ENCODE measurements at regions not wholly inside any gene's neighbourhood (a gene's known extent, or its start where the extent isn't known, plus 50 kb on each side); places are given as distances from the start of the nearest gene placed in this dataset.
"Not testable (repeated sequence)": the region's sequence is repeated elsewhere in the genome, so short reads cannot be mapped to it uniquely, and the experiment has no call there.

GRCh38 chr5:9765419-9766140, 135.4 kb upstream of the TAS2R1 start:
- H3K27ac ChIP-seq (replicated peaks), result no peak overlapping the region
- H3K27me3 ChIP-seq (ENCODE audit: low read depth), result no peaks in the 10 kb centered on the region
- TF ChIP-seq, protein P1, sequence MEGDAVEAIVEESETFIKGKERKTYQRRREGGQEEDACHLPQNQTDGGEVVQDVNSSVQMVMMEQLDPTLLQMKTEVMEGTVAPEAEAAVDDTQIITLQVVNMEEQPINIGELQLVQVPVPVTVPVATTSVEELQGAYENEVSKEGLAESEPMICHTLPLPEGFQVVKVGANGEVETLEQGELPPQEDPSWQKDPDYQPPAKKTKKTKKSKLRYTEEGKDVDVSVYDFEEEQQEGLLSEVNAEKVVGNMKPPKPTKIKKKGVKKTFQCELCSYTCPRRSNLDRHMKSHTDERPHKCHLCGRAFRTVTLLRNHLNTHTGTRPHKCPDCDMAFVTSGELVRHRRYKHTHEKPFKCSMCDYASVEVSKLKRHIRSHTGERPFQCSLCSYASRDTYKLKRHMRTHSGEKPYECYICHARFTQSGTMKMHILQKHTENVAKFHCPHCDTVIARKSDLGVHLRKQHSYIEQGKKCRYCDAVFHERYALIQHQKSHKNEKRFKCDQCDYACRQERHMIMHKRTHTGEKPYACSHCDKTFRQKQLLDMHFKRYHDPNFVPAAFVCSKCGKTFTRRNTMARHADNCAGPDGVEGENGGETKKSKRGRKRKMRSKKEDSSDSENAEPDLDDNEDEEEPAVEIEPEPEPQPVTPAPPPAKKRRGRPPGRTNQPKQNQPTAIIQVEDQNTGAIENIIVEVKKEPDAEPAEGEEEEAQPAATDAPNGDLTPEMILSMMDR (IDR thresholded peaks at IDR 0.05; ENCODE audit: borderline replicate concordance), result no peak
- H3K4me1 ChIP-seq, result no peaks in the 10 kb centered on the region
- no peak overlapping the region for H3K4me3 ChIP-seq
- no peak for DNase-seq
- no peaks in the 10 kb centered on the region for H3K36me3 ChIP-seq
- H3K9me3 ChIP-seq (replicated peaks), result no peaks in the 10 kb centered on the region
- intact Hi-C loops (cut with micrococcal nuclease), result no loop called here

GRCh38 chr5:9761706-9762105, 131.6 kb upstream of the TAS2R1 start:
- H3K4me1 ChIP-seq, result no peaks in the 10 kb centered on the region
- intact Hi-C loops (cut with micrococcal nuclease), result no loop called here
- no peaks in the 10 kb centered on the region for H3K27me3 ChIP-seq (ENCODE audit: low read depth)
- no peaks in the 10 kb centered on the region for H3K9me3 ChIP-seq (replicated peaks)
- no peaks in the 10 kb centered on the region for H3K36me3 ChIP-seq
- no peak overlapping the region for H3K27ac ChIP-seq (replicated peaks)
- TF ChIP-seq, protein P1 (IDR thresholded peaks at IDR 0.05; ENCODE audit: borderline replicate concordance), result no peak
- no peak overlapping the region for H3K4me3 ChIP-seq
- DNase-seq, result no peak

DNA sequence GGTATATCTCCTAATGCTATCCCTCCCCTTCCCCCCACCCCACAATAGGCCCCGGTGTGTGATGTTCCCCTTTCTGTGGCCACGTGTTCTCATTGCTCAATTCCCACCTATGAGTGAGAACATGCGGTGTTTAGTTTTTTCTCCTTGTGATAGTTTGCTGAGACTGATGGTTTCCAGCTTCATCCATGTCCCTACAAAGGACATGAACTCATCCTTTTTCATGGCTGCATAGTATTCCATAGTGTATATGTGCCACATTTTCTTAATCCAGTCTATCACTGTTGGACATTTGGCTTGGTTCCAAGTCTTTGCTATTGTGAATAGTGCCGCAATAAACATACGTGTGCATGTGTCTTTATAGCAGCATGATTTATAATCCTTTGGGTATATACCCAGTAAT, 122.5 kb upstream of the TAS2R1 start:
- H3K4me1 ChIP-seq; intact Hi-C loops (cut with micrococcal nuclease); DNase-seq; H3K36me3 ChIP-seq; H3K9me3 ChIP-seq (replicated peaks); H3K27me3 ChIP-seq (ENCODE audit: low read depth); H3K27ac ChIP-seq (replicated peaks); H3K4me3 ChIP-seq: not testable (repeated sequence)

GRCh38 chr5:9743507-9743906, 113.4 kb upstream of the TAS2R1 start:
- Histone ChIP-seq H3K27me3 (ENCODE audit: low read depth) (no peaks in the 10 kb centered on the region), H3K4me1 (no peaks in the 10 kb centered on the region), H3K36me3 (no peaks in the 10 kb centered on the region), H3K4me3 (no peak overlapping the region), H3K9me3 (replicated peaks) (peaks cover 21% of the 10 kb centered on the region), H3K27ac (replicated peaks) (no peak overlapping the region)
- TF ChIP-seq, protein P1 (IDR thresholded peaks at IDR 0.05; ENCODE audit: borderline replicate concordance), result no peak
- no peak for DNase-seq
- intact Hi-C loops (cut with micrococcal nuclease), result no loop called here

GRCh38 chr5:9742848-9743247, 112.7 kb upstream of the TAS2R1 start:
- Histone ChIP-seq H3K27me3 (ENCODE audit: low read depth) (no peaks in the 10 kb centered on the region), H3K4me1 (no peaks in the 10 kb centered on the region), H3K36me3 (no peaks in the 10 kb centered on the region), H3K27ac (replicated peaks) (no peak overlapping the region), H3K9me3 (replicated peaks) (peaks cover 21% of the 10 kb centered on the region), H3K4me3 (no peak overlapping the region)
- no peak for DNase-seq
- TF ChIP-seq, protein P1 (IDR thresholded peaks at IDR 0.05; ENCODE audit: borderline replicate concordance), result no peak
- intact Hi-C loops (cut with micrococcal nuclease), result no loop called here

GRCh38 chr5:9739135-9739534, 109.0 kb upstream of the TAS2R1 start:
- H3K27ac ChIP-seq (replicated peaks), result no peak overlapping the region
- no peaks in the 10 kb centered on the region for H3K4me1 ChIP-seq
- no peak for DNase-seq
- H3K27me3 ChIP-seq (ENCODE audit: low read depth), result no peaks in the 10 kb centered on the region
- H3K9me3 ChIP-seq (replicated peaks), result peaks cover 3% of the 10 kb centered on the region
- no peak overlapping the region for H3K4me3 ChIP-seq
- H3K36me3 ChIP-seq, result no peaks in the 10 kb centered on the region
- intact Hi-C loops (cut with micrococcal nuclease), result no loop called here
- TF ChIP-seq, protein P1 (IDR thresholded peaks at IDR 0.05; ENCODE audit: borderline replicate concordance), result no peak

All from left ventricle myocardium inferior (tissue), 1 donor.